Left ventricle myocardium inferior (tissue), 1 donor: ENCODE measurements at regions not wholly inside any gene's neighbourhood (a gene's known extent, or its start where the extent isn't known, plus 50 kb on each side); places are given as distances from the start of the nearest gene placed in this dataset.

Experiments
- DNase-seq: peaks from one replicate; pipeline ENCODE4 v3.0.0-alpha.2; 2020
- H3K27ac ChIP-seq: fragments of 200-600 bp; replicated peaks from 2 replicates; pipeline ENCODE4 v1.8.0; 2021
- H3K27me3 ChIP-seq: fragments of 200-600 bp; 2 replicates; pipeline ENCODE4 v1.8.0; 2021; ENCODE audit warnings: low read depth
- H3K36me3 ChIP-seq: fragments of 200-600 bp; 2 replicates; pipeline ENCODE4 v1.8.0; 2021
- H3K4me1 ChIP-seq: fragments of 200-600 bp; 2 replicates; pipeline ENCODE4 v1.8.0; 2021
- H3K4me3 ChIP-seq: fragments of 200-600 bp; 2 replicates; pipeline ENCODE4 v1.8.0; 2021; ENCODE audit warnings: mild to moderate bottlenecking, moderate library complexity
- H3K9me3 ChIP-seq: fragments of 200-600 bp; replicated peaks from 2 replicates; pipeline ENCODE4 v1.8.0; 2021
- intact Hi-C: fragments of 100-400 bp; cut with micrococcal nuclease; formaldehyde crosslinking; loops from one replicate; pipeline ENCODE4 v1.11.0; 2022
- TF ChIP-seq, protein P1 (sequence below): fragments of 200-600 bp; IDR thresholded peaks from 2 replicates; pipeline ENCODE4 v1.8.0; 2021; ENCODE audit warnings: antibody characterized with exemption, mild to moderate bottlenecking, borderline replicate concordance
- donor health status: DM: no; HTN: yes; CAD: no; lungs with severe emphysema.

GRCh38 chr16:87145181-87146176 lies 171.7 kb downstream of the C16orf95 start:
- no peaks in the 10 kb centered on the region for H3K36me3 ChIP-seq
- peaks cover 14% of the 10 kb centered on the region for H3K9me3 ChIP-seq
- DNase-seq: no peak
- no peak overlapping the region for H3K4me3 ChIP-seq
- no peak overlapping the region for H3K27ac ChIP-seq
- TF ChIP-seq, protein P1, sequence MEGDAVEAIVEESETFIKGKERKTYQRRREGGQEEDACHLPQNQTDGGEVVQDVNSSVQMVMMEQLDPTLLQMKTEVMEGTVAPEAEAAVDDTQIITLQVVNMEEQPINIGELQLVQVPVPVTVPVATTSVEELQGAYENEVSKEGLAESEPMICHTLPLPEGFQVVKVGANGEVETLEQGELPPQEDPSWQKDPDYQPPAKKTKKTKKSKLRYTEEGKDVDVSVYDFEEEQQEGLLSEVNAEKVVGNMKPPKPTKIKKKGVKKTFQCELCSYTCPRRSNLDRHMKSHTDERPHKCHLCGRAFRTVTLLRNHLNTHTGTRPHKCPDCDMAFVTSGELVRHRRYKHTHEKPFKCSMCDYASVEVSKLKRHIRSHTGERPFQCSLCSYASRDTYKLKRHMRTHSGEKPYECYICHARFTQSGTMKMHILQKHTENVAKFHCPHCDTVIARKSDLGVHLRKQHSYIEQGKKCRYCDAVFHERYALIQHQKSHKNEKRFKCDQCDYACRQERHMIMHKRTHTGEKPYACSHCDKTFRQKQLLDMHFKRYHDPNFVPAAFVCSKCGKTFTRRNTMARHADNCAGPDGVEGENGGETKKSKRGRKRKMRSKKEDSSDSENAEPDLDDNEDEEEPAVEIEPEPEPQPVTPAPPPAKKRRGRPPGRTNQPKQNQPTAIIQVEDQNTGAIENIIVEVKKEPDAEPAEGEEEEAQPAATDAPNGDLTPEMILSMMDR: no peak
- peaks cover 34% of the 10 kb centered on the region for H3K27me3 ChIP-seq
- no peaks in the 10 kb centered on the region for H3K4me1 ChIP-seq
- intact Hi-C loops: no loop called here

- Histone ChIP-seq H3K9me3 (peaks cover 14% of the 10 kb centered on the region), H3K27me3 (peaks cover 39% of the 10 kb centered on the region), H3K27ac (no peak overlapping the region), H3K4me1 (no peaks in the 10 kb centered on the region), H3K4me3 (no peak overlapping the region), H3K36me3 (no peaks in the 10 kb centered on the region)
- TF ChIP-seq, protein P1: no peak
- intact Hi-C loops: no loop called here
- DNase-seq: no peak
Measured at GRCh38 chr16:87146676-87147075, 170.5 kb downstream of the C16orf95 start.

GRCh38 chr16:87149051-87149450 lies 168.1 kb downstream of the C16orf95 start:
- intact Hi-C loops: no loop called here
- H3K4me3 ChIP-seq: no peak overlapping the region
- peaks cover 14% of the 10 kb centered on the region for H3K9me3 ChIP-seq
- H3K4me1 ChIP-seq: no peaks in the 10 kb centered on the region
- DNase-seq: no peak
- no peak overlapping the region for H3K27ac ChIP-seq
- H3K36me3 ChIP-seq: no peaks in the 10 kb centered on the region
- TF ChIP-seq, protein P1: no peak
- H3K27me3 ChIP-seq: peaks cover 40% of the 10 kb centered on the region

DNA sequence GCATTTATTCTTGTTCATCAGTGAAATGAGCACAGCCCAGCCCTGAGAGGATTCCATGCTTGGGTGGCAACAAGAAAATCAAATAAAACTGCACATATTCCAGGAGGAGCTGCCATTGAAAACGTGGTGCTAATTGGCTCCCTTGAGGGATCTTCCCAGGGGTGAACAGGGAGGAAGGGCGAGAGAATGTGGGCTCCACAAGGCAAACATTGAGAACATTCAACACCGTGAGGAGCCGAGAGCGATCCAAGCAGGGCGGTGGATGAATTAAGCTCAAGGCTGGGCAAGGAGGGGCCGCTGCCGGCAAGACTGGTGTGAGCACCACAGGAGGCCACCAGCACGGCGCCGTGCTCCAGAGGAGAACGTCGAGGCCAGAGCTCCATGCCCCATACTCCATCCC lies 166.9 kb downstream of the C16orf95 start:
- Histone ChIP-seq H3K4me1 (no peaks in the 10 kb centered on the region), H3K27ac (no peak overlapping the region), H3K4me3 (no peak overlapping the region), H3K36me3 (no peaks in the 10 kb centered on the region), H3K27me3 (peaks cover 42% of the 10 kb centered on the region), H3K9me3 (peaks cover 14% of the 10 kb centered on the region)
- TF ChIP-seq, protein P1: no peak
- no peak for DNase-seq
- intact Hi-C loops: no loop called here

DNA sequence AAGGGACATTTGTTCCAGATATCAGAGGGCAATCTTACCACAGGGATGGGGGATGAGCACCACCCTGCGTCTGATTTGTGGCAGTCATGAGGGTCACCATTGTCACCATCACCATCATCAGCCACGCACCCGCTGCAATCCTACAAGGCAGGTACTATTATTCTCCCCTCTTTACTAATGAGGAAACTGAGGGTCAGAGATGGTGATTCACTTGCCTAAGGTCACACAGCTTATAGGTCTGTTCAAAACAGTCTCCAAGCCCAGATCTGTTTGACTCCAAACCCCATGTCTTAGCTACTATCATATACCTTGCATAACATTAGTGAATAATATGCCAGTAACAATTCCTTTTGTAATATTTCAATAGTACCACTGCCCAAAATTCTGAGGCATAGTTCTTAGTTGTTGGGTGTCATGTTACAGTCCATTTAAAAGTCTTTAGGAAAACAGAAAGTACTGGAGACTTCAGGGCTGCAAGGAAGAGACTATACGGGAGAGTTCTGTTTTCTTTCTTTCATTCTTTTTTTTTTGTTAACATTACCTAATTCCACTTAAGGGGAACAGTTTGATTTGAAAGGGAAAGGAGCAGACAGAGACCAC lies 166.4 kb downstream of the C16orf95 start:
- DNase-seq: no peak
- Histone ChIP-seq H3K36me3 (no peaks in the 10 kb centered on the region), H3K9me3 (peaks cover 14% of the 10 kb centered on the region), H3K27ac (no peak overlapping the region), H3K4me1 (no peaks in the 10 kb centered on the region), H3K4me3 (no peak overlapping the region), H3K27me3 (peaks cover 45% of the 10 kb centered on the region)
- intact Hi-C loops: no loop called here
- TF ChIP-seq, protein P1: no peak
